ENCODE measurements at regions not wholly inside any gene's neighbourhood (a gene's known extent, or its start where the extent isn't known, plus 50 kb on each side); places are given as distances from the start of the nearest gene placed in this dataset.

DNA sequence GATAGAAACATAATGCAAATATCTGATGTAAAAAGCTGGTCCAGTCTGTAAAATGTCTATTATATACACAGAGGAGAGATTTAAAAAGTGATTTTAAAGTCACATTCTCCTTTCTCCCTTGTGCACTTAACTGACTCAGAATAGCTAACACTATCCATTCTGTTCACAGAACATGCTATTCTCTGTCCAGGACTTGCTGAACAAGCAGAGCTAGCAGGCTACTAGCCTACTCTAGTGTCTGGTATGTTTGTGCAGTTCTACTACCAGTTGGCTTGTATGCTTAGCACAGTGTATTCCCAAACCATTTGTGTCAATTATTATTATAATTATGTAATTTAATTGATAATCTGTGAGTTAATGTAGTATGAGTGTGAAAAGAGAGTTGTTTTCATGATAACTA is 161.7 kb upstream of the NUDT12 start:
- DNase-seq (ENCODE audit: low read depth) = no peak

DNA sequence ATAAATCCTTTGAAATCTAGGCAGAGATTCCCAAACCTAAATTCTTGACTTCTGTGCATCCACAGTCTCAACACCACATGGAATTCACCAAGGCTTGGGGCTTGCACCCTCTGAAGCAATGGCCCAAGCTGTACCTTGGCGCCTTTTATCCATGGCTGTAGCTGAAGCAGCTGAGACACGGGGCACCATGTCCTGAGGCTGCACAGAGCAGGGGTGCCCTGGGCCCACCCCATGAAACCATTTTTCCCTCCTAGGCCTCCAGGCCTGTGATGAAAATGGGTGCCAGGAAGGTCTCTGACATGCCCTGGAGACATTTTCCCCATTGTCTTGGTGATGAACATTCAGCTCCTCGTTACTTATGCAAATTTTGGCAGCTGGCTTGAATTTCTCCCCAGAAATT is 158.6 kb upstream of the NUDT12 start:
- no peak for DNase-seq (ENCODE audit: low read depth)

DNA sequence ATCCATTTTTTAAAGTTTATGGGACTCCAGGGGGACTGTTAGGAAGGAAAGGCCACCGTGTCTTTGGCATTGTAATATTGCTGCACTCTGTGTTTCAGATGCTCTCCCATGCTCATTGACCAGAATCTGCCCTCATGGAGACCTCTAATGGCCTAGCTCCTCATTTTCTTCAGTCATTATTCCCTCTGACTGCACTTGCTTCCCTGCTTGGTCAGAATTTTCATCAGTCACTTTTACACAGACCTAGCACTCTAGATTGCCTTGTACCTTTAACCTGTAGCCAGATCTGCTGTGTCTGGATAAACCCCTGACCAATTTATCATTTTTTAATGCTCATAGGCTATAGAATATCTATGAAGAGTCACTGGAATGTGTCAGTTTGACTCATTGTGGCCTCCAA is 155.5 kb upstream of the NUDT12 start:
- DNase-seq (ENCODE audit: low read depth) = no peak

DNA sequence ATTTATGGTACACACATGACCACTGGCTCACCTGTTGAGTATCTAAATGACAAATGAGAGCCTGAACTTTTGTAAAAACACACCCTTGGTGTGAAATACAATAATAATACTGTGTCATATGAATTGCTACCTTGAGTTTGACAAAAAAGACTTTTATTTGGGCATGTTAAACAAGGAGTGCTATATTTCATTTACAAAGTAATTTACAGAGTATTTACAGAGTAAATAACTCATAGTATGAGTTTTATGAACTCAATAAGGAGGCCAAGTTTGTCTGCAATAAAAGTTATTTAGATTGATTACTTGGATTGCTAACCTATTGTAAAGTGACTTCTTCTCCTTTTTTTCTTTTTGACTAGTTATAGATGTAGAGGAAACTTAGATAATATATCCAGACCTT is 146.0 kb upstream of the NUDT12 start:
- no peak for DNase-seq (ENCODE audit: low read depth)

DNA sequence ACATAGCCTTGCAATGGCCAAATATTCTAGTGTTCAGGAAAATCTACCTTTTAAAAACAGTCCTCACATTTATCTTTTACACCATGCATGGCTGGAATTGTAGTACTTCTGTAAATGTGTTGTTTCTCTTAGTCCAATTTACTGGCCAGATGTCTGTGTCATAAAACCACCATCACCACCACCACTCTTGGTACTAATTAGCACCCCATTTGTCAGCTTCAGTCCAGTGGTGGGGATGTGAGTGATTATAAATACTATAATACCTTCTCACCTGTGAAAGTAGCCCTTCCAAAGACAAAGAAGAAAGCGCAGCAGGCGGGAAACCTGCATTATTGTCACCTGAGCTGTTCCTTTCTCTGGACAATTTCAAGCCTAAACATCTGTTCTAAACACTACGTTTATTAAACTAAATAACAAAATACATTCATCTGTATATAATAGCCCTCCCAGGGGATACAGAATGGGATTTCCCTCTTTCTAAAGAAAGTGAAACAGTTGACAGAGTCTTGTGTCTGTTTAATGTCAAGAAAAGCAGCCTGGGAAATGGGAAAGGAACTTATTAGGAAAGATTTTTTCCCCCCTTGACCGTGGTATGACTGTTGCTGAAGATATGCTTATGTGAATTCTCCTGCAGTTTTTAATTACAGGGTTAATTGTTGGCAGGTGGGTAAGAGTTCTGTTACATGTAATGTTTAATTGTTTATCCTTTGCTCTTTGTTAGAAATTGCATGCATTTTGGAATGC is 144.5 kb upstream of the NUDT12 start:
- peak; percentile 13 for DNase-seq (ENCODE audit: low read depth)

DNA sequence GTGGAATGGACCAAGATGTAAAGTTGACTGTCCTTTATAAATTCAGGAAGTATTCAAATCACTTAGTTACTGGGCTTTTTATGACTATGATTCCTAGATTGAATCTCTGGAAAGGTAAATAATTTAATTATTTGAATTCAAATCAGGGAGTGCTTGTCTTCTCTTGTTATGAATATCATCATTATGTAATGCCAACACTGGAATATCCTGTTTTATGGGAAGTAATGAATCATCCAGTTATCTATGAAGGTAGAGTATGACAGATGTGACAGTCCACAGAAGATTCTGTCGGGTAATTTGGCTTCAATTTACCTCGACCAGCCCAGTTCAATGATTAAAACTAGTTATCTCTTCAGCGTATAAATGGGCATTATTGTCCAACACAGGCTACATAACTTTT is 141.0 kb upstream of the NUDT12 start:
- no peak for DNase-seq (ENCODE audit: low read depth)

DNA sequence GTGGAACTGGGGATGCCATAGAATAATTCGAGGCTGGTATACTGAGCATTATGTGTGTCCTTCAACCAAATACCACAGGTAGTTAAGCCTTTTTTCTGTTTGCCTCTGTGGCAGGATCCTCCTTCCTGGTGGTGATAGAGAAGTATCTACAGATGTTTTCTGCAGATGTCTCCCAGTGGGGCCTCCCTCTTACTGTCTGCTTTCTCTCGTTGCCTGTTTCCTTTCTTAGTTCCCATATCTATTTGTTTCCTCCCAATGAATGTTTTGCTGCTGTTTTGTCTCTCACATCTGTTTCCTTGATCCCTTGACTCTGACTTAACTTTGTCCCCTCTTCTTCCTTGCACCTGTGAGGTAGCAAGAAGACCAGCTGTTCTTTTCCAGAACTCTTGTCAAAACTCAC is 130.9 kb upstream of the NUDT12 start:
- no peak for DNase-seq (ENCODE audit: low read depth)

DNA sequence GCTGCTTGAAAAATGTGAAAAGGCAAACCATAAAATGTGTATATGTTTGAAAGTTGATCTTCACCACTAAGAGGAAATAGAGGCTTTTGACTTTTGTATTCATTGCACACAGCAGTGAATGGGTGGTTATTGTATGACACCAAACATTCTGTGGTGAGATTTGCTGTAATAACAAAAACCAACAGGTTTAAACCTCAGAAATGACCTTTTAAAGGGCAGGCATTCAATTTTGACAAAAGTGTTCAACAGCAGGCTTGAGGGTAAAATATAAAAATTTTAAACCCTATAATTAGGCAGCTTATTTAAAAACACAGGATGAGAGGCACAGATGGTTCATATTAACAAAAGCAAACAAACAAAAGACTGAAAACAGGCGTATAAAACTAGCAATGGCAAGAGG is 128.1 kb upstream of the NUDT12 start:
- DNase-seq (ENCODE audit: low read depth) = no peak

DNA sequence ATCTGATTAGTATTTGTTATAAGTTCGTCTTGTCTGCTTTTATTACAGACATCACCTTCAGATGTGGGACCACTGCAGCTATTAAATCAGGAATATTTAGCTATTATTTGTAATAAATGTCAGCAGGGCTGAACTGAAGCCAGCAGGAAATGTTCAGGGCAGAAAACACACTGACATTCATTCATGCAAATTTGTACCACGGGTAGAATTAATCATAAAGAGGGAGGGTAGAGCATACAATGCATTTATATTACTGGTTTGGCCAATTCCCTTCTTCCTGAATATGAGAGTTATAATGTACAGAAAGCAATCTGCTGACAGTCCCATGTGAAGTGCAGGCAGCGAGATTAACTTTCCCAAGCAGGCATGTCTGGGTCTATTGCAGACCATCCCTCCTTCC is 117.3 kb upstream of the NUDT12 start:
- DNase-seq (ENCODE audit: low read depth) = no peak

DNA sequence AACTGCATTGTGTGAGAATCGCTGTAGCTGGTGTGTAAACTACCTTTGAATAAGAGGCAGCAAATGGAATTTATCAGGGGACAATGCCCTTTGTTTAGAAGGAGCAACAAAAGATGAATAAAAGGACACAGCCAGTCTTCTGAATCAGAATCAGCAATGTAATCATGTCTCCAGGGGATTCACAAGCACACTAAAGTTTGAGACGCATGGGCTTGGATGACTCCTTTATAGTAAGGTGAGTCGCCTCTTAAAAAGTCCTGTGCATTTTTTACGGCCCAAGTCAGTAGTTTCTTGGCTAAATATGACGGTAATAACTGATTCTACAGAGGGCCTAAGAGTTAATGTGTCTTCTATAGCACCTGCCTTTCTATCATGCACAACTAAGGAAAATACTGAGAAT is 113.6 kb upstream of the NUDT12 start:
- peak; percentile 80 for DNase-seq (ENCODE audit: low read depth)

DNA sequence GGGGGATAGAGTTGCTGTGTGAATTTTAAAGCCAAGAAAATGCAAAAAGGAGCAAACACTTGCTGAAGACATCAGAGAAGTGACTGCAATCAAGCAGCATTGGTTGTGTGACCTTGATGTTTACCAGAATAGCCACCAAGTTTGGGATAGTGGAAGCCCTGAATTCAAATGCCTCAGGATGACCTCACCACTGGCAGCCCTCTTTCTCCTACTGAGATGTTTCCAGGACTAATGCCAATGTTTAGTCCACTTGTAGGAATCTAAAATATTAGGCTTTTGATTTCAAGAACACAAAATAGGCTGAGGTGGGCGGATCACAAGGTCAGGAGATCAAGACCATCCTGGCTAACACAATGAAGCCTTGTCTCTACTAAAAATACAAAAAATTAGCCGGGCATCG is 112.2 kb upstream of the NUDT12 start:
- no peak for DNase-seq (ENCODE audit: low read depth)

DNA sequence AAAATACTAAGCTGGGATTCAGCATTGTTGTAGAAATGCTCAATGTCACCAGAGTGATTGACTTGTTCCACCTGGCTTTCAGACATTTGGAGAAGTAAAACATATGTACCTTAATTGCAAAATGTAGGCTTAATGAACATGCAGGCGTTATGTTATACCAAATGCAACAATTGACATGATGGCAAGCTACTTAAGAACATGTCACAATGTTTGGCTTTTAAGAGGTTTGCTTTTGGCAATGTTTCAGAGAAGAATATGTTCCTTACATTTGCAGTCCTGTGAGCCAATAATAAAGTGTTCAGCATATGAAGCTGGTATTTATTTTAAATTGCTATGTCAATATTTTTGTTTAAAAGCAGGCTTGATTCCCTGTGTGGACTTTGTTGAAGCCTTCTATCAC is 111.7 kb upstream of the NUDT12 start:
- no peak for DNase-seq (ENCODE audit: low read depth)

DNA sequence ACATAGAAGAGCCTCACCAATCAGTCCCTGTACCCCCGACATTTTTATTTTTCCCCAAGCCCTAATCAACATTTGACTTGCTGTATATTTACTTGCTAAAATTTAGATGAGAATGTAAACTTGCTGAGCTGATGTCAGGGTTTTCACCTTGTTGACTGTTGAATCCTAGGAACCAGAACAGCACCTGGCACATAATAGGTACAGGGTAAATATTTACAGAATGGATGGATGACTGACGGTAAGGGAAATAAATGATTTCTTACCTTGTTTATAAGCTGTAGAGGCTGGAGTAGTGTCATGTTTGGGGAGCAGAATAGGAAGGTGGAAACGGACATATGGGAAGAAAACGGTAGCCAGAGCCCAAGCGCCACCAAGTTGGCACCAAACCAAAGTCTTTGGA is 107.0 kb upstream of the NUDT12 start:
- no peak for DNase-seq (ENCODE audit: low read depth)

DNA sequence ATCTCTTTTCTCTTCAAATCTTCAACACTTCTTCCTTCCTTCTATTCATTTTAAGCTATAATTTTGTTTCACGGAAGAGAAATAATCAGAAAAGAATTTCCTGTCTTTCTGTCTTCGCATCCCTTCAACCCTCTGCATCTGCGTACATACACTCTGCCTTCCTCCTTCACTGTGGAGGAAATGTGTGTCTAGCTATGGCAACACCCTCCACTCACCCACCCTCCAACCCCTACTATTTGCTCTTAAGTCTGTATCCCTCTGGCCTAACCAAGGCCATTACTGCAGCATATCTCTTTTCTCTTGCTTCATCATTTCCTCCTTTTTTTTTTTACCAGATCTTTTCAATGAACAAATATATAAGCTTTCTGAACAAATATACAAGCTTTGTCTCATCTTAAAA is 105.7 kb upstream of the NUDT12 start:
- DNase-seq (ENCODE audit: low read depth) = no peak

DNA sequence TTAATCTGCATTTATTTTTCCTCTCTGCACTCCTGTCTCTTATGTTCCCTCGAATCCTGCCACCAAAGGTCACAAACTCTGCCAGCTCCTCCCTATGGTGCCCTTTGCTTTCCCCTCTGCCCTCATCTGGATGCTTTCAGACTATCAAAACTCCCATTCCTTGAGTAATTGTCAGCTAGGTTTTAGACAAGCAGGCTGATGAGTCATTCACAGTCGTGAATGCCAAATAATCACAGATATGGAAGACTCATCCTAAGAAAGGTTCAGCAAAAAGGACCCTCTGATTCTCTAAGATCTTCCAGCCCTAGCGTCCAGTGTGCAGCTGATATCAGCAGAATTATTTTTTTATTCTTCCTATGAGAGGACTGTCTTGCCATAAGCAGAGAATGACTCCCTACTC is 104.5 kb upstream of the NUDT12 start:
- DNase-seq (ENCODE audit: low read depth) = peak; percentile 43

DNA sequence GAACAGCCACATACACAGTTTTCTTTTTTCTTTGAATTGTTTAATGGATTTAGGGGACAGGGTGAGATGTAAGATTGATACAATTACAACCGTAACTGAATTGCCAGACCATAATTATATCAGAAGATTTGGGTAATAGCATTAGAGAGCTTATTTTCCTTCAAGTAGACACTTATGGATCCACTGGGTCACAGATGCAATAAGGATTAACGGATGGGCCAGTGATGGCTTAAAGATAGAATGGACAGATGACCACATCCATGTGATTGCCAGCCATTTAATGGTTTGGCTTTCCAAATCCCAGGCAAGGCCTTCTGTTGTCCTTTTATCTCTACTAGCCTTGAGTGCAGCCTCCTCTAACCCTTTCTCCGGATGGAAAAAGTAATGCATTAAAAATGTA is 94.7 kb upstream of the NUDT12 start:
- no peak for DNase-seq (ENCODE audit: low read depth)

DNA sequence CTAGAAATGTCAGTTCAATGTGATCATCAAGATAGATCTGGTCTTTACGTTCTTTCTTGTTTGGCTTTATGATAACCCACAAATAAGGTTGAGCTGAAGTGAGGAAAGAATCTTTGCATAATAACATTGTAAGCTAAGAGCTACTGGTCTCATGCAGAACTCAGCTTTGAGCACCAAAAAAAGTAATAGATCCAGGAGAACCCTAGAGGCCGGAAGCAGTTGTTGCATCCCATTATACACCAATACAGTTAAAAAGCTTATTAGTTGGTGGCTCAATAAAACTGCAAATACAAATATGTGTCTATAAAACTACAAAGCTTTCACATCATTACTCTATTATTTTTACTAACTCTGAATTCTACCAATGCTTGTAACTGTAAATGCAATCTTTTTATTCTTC is 85.5 kb upstream of the NUDT12 start:
- DNase-seq (ENCODE audit: low read depth) = no peak

DNA sequence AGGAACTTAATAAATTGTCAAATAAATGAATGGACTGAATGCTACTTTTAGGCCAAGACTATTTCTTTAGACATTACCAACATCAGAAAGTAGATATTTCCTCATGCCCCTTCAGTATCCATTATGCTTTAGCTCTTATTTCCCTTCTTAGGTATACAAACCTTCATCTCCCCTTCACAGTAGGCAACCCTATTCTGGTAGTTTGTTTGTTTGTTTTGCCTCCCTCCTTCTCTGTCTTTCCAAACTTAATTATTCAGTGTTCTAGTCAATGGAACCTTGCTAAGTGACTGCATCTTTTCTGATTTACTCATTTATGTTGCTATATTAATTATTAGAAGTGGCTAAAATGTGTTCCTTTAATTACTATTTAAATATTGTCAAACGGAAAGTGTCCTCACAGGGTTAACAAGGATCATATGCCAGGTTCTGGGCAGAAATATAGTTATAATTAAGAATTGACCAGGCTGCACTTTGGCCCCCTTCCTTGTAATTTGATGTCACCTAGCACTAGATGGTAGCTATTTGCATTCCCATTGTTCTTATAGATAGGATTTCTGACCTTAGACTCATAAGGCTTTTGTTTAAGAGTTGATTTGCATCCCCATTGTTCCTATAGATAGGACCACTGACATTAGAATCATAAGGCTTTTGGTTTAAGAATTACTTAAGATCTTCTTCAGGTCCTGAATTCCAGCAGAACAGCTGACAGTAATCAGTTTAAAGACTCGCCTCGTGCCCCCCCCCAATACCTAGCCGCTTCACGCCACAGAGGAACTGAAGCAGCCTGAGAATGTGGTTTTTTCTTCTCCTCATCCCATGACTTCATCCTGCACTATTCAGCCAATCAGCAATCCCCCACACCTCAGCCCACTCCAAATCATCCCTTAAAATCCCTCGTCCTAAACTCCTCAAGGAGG is 84.4 kb upstream of the NUDT12 start:
- no peak for DNase-seq (ENCODE audit: low read depth)

DNA sequence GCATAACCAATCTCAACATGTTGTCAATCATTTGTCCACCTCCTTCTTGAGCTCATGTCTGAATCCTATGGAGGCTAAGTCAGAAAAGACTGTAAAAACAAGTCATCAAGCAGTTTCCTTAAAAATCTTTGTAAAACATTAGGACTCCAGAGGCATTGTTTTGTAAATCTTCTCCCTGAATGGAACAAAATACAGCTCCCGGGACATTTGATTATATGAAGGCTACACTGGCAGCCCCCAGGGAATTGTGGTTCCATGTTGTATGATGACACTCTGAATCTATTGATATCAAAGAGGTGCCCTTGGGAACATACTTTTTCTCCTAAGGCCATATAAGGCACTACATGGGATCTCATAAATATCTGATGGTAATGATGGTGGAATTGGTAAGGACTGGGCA is 83.2 kb upstream of the NUDT12 start:
- no peak for DNase-seq (ENCODE audit: low read depth)

DNA sequence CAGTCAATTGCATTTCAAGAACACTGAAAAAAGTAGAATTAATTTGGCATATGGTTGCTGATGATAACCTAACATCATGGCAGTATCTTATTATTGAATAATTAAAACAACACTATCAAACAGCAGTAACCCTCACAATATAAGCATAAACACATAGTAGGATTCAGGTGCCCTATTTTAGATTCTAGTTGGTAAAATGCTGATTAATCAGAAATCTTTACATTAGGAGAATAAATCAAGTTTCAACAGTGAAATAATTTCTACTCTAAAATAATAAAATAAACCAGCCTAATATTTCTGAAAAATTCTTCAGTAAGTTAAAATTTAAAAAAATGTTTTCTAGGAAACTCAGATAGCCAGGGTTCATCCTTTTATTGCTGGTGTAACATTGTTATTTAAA is 76.4 kb upstream of the NUDT12 start:
- DNase-seq (ENCODE audit: low read depth) = no peak

DNA sequence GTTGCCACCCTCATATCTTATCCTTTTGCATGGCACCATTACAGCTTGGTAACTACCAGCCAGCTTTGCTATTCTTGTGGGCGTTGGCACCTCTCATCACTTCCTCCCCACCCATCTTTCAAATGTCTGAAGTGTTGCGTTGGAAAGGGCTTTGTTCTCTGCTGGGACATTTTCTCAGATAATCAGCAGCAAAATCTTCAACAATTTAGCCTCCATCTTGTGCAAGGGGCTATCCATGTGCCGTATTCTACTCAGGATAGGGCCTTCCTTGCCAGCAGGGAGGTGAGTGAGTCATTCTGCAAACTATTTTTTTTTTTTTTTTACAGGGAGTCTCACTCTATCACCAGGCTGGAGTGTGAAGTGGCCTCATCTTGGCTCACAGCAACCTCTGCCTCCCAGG is 62.1 kb upstream of the NUDT12 start:
- no peak for DNase-seq (ENCODE audit: low read depth)

DNA sequence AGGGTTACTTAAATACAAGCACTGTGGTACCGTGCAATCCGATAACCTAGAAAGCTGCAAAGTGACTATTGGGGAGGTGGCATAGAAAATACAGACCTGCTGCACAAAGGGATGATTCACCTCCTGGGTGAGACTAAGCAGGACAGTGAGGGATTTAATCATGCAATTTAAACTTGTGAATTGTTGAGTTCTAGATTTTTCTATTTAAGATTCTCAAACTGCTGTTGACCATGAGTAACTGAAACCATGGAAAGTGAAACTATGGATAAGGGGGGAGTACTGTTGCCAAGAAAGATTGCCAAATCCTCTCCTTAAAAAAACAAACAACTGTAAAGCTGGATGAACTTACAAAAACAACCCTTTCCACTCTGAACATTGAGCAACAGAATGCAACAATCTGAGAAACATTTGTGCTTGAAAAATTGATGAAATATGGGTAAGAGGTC is 61.5 kb upstream of the NUDT12 start:
- DNase-seq (ENCODE audit: low read depth) = peak; percentile 22

DNA sequence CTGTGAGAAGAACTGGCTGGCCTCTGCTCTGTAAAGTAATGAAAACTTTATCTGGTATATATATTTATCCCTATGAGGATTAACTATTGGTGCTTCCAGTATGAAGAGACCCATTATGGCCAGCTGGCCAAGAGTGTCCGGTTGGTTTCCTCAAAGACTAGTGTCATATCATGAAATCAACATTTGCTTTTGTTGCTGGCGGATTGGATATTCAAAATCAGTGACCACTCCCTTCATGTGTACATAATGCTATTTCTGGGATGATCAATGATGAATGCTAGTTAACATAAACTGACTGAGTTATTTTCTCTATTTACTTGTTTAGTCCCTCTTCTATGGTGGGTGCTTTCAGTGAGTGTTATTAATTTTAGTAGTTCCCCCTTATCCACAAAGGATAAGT is 60.8 kb upstream of the NUDT12 start:
- no peak for DNase-seq (ENCODE audit: low read depth)

DNA sequence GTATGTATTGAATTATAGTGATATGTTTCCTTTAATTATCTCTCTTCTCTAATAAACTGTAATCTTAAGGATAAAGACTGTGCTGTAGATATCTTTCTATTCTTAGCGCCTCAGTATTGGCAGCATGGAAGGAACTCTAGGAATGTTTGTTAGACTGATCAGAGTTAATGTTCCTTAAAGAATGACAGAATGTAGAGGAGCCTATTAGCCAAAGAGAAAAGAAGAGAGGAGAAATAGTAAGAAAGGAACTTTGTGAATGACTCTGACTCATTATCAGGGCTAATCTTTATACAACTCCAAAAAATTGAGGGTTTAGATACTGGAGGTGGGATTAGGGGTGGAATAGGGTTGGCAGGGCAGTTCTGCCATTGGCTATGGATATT is 59.0 kb upstream of the NUDT12 start:
- no peak for DNase-seq (ENCODE audit: low read depth)
